HG02852 (cell line): ENCODE measurements at regions not wholly inside any gene's neighbourhood (a gene's known extent, or its start where the extent isn't known, plus 50 kb on each side); places are given as distances from the start of the nearest gene placed in this dataset.

Experiments used
- ATAC-seq: cut with Tn5 transposase; IDR thresholded peaks from one replicate; pipeline ENCODE4 v1.9.1; 2021; ENCODE audit warnings: mild to moderate bottlenecking, moderate library complexity; ENCODE audit not compliant: unreplicated experiment

DNA sequence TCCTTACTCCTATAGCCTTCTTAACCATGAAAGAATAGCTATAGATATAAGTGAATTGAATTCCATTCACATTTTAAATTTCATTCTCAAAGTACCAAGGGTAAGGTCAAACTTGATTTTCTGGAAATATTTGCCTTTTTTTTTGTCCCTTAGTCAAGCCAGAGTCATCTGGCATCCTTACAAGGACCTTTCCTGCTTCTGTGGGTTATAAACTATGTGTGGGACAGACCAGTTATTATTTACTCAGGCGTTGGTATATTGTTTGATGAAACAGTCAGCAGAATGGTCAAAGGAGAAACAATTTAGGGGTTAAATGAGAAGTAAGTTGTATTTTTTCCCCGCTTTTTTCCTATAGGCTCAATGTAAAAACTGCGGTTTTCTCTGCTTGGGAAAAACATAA lies 1103.2 kb upstream of the ZEB2 start:
- ATAC-seq = no peak

DNA sequence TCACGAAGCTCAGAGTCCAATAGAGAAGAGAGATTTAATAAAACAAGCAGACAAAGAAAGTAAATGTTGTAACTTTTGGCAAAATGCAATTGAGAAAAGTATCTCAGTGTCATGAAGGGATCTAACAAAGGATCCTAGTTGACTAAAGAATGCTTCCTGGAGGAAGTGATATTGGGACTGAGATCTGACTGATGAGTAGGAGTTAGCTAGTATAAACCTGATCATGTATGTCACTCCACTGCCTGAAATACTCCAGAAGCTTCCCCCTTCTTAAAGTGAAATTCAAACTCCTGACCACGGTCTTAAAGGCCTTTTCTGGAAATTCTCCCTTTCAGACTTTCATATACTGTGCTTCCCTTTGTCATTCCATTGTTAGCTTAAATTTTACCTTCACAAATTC lies 1102.4 kb upstream of the ZEB2 start:
- ATAC-seq = no peak

DNA sequence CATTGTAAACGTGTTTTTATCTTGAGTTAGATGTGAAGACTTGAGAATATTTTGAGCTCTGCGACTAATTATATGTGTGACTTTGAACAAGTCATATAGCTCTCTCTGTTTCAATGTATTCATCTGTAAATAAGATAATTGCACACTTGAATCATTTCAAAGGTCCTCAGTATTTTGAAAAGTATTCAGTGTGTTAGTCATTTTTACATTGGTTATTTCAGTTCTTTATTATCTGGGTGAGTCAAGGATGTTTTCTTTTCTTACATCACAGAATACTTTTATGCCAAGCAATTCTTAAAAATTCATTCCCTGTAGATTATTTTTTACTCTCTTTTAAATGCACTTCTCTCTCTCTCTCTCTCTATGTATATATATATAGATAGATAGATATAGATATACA lies 1098.0 kb upstream of the ZEB2 start:
- ATAC-seq = no peak

DNA sequence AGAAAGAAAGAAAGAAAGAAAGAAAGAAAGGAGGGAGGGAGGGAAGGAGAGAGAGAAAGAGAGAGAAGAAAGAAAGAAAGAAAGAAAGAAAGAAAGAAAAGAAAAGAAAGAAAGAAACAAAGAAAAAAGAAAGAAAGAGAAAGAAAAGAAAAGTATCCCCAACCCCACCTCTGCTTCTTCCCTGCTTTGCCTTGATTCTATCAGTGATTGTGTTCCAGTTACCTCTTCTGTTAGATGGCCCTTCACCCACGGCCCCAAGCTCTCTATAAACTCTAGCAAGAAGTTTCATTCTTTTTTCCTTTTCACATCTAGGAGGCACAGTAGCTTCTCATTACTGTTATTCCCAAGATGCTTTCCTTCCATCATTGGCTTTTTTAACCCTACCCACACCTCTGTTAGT lies 1097.5 kb upstream of the ZEB2 start:
- ATAC-seq = no peak

DNA sequence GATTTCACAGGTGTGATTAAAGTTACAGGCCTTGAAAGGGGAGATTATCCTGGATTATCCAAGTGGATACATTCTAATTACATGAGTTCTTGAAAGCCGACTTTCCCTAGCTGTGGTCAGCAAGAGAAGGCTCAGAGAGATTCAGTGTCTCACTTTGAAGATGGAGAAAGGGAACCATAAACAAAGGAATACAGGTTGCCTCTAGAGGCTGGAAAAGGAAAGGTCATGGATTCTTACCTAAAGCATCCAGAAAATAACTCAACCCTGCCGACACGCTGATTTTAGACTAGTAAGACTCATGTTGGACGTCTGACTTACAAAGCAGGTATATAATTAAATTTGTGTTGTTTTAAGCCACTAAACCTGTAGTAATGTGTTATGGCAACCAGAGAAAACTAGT lies 1095.7 kb upstream of the ZEB2 start:
- no peak for ATAC-seq

DNA sequence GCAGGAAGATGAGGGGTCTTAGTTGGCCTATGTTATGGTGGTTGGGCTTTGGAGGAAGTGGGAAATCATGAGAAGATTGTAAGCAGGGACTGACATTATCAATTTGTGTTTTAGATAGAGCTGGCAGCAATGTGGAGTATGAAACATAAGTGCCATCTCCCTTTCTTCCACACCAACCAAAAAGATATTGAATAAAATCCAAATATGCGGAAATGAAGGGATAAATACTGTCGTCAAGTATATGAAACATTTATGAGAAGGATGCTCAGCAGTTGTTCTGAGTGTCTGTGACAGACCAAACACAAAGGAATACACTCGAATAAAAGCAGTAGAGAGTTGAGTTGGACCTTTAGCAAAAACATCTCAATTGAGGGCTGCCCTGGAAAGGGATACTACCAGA lies 1090.0 kb upstream of the ZEB2 start:
- no peak for ATAC-seq

DNA sequence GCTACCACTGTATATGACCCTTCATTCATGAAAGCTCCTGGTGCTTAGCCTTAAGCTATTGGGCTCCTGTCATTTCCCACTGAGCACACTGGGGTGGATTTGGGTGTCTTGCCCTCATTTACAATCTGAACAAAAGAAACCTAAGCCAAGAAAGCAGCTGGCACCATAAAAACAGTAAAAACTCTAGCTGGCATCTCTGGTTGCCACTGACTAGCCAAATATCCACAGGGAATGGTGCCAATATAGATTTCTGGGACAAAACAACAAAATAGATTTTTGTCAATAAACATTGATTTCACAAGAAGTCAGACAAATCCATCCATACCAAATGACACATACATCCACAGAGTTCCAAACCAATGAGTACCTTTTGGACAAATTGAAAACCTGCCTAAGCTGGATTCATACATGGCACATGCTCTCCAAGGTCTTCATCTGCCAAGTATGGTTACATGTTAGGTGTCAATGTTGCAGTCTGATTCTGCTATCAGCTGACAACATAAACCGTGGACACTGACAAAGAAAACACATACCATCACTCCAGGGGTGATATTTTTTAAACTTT lies 1081.5 kb upstream of the ZEB2 start:
- ATAC-seq = no peak

DNA sequence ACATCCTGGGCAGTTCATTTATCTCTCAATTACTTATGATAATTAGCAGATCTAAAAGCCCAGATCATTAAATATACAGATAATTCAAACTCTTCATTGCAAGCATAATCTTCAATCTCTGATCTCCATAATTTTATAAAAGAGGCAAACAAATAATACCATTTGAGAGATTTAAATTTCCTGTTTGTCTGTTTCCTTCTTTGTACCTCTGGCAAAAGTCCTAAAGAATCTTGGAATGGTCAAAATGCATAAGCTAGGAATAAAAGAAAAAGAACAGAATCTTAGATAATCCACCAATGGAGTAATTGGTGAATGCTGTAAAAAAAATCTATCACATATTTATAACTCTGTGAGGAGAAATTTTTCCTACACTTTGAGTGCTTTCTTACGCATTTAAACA lies 1080.9 kb upstream of the ZEB2 start:
- ATAC-seq = no peak

DNA sequence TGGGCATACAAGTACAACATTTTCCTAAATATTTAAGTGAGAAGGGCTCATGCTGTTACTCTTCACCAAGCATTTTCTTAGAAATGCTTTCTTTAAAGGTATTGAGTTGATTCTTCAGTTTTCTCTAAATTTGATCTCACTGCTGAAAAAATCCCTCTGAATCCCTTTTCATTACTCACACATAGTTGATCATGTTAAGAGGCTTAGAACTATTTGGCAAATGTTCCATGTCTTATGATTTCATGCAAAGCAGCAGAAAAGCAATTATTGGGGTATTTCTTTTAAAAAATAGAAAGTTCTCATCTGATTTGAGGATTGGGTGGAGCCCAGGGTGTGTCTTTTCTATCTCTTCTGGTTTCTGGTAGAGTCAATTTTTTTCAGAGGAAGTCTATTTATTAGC lies 1079.8 kb upstream of the ZEB2 start:
- no peak for ATAC-seq

DNA sequence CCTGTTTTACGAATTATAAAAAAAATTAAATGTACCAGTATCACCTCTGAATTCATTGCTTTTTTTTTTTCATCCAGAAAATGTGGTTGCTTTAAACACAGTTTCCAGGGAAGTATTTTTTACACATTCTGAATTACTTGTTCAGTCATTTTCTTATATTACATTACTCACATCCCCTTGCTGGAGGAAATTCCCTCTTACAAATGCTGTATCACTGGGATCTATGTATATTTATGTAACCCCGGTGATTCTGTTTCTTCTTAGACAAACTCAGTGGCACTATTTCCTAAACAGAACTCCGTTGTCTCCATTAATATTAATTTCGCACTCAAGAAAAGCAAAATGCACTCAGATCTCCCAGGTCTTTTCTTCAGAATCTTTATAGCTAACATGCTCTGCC lies 1078.5 kb upstream of the ZEB2 start:
- no peak for ATAC-seq

DNA sequence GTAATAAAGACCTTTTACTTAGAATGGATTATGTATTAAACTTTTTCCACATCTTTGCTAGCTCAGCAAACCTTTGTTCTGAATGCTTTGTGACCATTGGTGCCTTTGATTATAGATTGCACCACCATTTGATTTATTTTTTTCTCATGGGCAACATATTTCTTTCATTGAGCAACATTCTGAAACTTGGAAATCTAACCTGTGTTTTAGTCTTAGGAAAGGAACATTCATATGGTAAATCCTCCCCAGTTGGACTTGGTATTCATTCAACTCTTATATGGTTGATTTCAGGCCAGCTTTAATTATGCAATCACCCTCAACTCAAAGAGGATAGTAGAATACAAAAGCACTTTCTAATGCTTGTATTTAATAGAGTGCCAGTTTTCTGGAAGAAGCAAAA lies 1077.9 kb upstream of the ZEB2 start:
- no peak for ATAC-seq

DNA sequence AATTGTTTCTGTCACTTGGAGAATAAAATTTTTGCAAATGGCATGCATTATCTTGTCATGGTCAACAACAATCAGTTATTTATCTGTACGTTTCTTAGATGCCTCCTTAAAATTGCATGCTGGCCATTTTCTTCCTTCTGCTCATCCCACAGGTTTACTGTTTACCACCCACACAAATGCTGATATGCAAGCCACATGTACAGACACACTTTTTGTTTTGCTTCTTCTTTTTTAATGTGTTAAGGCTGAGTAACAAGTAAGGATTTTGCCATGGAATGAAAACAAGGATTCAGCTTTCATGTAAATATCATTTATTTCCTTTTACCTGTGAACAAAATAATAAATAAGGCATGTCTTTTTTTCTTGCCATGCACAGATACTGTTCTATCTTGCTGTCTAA lies 1077.1 kb upstream of the ZEB2 start:
- no peak for ATAC-seq

DNA sequence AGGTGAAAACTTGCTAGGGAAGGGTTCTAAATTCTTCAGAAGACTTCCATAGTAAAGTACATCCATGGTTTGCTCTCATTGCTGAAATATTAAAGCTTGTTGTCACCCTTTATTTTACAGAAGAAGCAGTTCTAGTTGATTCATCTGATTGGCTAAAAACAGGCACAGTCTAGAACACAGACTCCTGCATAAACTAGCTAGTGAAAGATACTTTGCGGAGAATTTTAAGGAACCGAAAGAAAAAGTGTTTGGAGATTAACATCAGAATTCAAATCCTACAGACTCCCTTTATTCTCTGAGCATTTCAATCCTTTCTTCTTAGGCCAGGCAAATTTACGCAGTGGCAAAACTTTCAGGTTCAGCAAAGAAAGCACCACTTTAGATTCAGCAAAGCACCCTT lies 1076.5 kb upstream of the ZEB2 start:
- ATAC-seq = peak; percentile 42

DNA sequence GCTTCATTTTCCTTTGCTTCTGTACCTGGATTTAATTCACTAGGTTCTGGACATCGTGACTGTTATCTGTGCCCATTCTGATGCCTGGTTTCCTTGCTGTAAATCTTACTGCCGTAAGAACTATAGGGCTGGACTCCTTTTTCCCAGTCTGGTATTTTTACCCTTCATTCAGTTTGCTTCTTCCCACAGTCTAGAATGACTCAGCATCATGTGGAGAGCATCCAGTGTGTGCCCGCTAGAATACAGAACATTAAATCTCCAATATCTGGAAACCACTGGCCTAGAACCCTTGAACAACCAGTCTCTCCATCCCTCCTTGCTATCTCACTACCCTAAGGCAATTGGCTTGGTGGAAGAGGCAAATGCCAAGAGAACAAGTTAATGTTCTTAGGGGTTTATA lies 1075.4 kb upstream of the ZEB2 start:
- ATAC-seq = no peak

DNA sequence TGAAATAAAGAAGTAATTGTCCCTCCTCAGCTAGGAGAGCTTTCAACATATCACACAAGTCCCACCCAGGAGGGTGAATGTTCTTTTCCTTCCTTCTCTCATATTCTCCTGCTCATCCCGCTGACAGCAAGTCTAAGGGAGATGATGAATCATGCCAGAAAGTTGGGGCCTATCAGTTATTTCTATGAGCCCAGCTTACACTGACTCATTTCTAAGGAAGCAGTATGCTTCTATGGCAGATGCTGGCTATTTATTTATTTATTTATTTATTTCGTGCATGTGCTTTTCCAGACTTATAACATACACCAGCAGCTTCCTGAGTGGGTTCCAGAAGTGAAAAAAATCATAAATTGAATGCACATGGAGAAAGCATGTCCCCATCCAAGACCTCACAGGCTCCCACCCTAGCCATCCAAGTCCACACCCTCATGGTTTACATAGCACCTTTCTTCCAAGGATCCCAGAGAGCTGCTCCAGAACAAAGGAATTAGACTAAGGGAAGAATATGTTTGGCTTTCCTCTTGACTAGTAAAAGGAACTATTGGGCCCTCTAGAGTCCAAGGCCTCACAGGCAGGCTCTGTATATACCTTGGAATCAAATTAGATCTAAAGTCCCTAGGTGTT lies 1074.2 kb upstream of the ZEB2 start:
- no peak for ATAC-seq

DNA sequence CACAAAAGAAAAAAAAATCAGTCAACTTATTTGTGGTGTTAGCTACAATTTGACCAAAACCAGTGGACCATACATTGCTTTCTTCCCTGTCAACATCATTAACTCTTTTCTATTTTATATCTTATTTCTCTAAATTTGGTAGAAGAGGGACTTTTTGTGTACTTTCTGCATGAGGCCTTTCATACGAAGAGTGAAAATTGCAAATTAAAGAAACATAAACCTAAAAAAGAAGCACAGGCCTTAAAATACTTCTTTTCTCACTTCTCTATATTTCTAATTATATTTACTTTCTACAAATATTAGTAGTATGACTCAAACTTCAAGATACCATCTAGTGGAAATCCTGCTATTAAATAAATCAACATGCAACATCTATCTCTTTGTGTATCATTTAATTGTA lies 1073.4 kb upstream of the ZEB2 start:
- peak; percentile 58 for ATAC-seq

DNA sequence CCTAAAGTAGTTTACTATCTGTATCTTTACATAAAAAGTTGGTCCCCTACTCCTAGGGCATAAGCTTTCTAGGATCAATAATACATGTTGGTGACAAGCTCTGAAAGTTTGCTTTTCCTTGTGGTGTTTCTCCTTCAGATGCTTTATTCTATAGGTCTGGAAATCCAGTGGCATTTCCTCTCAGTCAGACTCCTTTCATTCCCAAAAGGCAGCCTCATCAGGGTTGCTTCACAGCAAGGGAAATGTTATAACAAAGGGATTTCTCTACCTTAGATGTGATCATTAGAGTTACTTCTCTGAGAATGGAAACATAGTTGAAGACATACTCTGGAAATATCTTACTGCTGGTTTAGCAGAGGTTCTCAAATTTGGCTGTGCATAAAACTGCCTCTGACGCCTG lies 1072.4 kb upstream of the ZEB2 start:
- ATAC-seq = no peak

DNA sequence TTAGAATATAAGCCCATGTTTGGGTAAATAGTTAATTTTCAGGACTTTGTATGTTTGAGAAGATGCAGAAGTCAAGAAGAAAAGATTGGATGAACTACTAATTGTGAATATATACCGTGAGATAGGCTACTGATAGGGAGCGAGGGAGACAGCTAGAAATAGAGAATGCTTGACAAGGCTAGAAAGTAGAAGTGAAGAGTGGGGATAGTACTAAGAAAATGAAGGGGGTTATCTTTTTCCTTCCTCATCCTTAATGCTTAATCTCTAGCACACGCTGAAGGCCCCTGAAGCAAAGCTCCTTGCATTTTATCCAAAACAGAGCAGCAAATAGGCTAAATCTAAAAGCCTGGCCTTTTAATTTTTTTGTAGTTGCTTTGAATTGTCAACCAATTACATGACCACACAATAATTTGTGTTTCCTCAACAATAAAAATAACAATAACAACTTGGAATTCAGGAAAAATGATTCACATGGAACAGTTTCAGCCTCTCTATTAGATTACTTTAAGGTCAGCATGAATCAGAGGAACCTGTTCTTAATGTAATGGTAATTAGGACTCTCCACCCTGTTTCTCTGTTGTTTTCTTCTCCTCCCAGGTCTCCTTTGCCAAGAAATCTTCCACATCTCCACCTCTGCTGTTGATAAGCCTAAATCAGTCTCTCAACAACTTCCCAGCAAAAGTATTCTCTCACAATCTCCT lies 1071.3 kb upstream of the ZEB2 start:
- no peak for ATAC-seq

DNA sequence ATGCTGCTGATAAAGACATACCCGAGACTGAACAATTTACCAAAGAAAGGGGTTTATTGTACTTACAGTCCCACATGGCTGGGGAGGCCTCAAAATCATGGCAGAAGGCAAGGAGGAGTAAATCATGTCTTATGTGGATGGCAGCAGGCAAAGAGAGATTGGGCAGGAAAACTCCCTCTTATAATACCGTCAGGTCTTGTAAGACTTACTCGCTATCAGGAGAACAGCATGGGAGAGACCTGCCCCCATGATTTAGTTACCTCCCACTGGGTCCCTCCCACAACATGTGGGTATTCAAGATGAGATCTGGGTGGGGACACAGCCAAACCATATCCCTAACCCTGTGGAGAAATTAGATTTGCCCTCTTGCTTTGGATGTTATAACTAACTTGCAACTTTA lies 1068.0 kb upstream of the ZEB2 start:
- no peak for ATAC-seq

DNA sequence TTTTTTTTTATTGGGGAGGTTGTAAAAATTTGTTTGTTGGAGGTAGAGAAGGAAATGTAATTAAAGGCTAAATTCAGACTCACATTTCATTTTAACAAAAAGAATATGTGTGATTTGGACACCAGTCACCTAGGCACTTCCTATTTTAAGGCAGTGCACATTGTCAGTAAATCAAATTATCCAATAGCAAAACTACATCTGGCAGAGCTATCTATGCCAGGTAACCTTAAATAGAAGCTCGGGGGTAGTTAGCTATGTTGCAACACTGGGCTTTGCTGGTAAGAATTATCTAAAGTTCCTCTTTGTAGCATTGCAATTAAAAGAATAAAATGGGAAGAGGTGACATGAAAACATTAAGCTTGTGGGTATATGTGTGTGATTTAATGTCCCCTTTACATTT lies 1064.4 kb upstream of the ZEB2 start:
- ATAC-seq = no peak

DNA sequence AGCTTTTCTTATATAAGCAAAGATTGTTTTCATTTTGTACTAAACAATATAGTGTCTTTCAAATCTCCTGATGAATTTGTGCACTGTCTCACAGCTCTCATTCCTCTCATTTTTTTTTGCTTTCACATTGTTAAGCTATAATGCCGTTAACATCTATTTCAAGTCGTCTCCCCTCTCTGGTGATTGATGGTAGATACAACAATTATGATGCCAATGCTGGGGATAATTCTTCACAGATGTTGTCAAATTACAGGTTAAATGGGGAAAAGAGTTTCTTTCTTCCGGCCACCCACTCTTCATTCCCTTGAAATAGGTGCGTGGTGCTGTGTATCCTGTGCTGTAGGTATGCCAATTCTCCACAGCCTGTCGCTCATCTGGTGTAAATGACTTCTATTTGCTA lies 1053.7 kb upstream of the ZEB2 start:
- ATAC-seq = no peak

DNA sequence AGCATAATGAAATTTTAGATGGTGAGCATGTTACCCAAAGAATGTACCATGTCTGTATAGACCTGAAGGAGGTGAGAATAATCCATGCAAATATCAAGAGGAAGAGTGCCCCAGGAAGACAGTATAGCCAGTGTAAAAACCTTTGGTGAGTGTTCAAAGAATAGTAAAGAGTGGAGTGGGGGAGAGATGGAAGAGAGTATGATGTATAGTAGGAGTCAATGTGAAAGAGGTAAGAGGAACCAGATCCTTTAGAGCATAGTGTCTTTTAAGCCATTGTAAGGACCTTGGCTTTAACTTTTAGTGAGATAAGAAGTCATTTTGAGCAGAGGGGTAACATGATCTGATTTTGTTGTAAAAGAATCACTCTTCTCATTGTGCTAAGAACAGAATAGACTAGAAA lies 1052.3 kb upstream of the ZEB2 start:
- ATAC-seq = no peak

DNA sequence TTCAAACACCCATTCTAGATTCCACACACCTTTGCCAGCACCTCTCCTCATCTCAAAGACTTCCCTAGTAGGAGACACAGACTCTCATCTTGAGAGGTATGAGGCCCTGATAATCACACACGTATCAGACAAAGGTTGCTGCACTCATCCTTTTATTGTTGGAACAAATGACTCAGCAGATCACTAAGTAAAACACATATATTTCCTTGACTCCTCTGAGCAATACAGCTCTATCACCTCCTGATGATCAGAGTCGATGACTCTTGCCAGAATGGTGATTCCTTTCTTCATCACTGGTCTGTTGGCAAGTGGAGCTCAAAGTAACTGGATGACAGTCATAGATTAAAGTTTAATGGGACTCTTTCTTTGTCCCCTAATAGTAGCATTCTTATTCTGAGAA lies 1049.2 kb upstream of the ZEB2 start:
- ATAC-seq = no peak
